K562 (cell line): ENCODE measurements at regions not wholly inside any gene's neighbourhood (a gene's known extent, or its start where the extent isn't known, plus 50 kb on each side); places are given as distances from the start of the nearest gene placed in this dataset.

Experiments
- ATAC-seq: fragments of 200-7000 bp; cut with Tn5 transposase; 3 replicates; pipeline ENCODE4 v1.9.1; 2020; ENCODE audit warnings: moderate library complexity
- BruUV-seq: library from RNA; stranded (reverse); fragments of 400-500 nt; replicated peaks from 2 replicates; lab custom pipeline; 2021; lab: Mats Ljungman, UMichigan
- CTCF ChIA-PET: fragments of 300-600 bp; formaldehyde crosslinking; extraction: SDS; loops from one replicate; lab custom pipeline; 2021; ENCODE audit warnings: low intra/inter-chr PET ratio; lab: Yijun Ruan, JAX
- POLR2A ChIA-PET: fragments of 300-600, 350-650 bp; sonication (Branson Sonifier 250); formaldehyde crosslinking; extraction: SDS; loops from one replicate; lab custom pipeline; 2021; ENCODE audit warnings: antibody characterized with exemption, inconsistent platforms; lab: Yijun Ruan, JAX
- DNase-seq, 4 experiments: peaks; one replicate each; pipeline versions ENCODE4 v3.0.0 to v3.0.0-alpha.2; 2011 to 2018; ENCODE audit warnings: low spot score in 3 of 4, mixed read lengths in 3 of 4; ENCODE audit errors: extremely low read depth in 1 of 4
- FAIRE-seq: peaks from 2 replicates; lab custom pipeline; 2011; peaks lifted over from hg19 to GRCh38; lab: Jason Lieb, UNC
- H2AFZ ChIP-seq: 2 replicates; pipeline ENCODE4 v1.6.0; 2011; ENCODE audit warnings: low read depth, low read length, control low read depth, inconsistent platforms
- H3K27ac ChIP-seq: fragments of 200-600 bp; 3 replicates; pipeline ENCODE4 v1.8.0; 2011; ENCODE audit warnings: low read depth, mild to moderate bottlenecking, control low read depth, inconsistent platforms, low read length, moderate library complexity, mixed read lengths; ENCODE audit errors: extremely low read depth
- H3K27me3 ChIP-seq, 2 experiments: fragments of 300-600 bp in 1 of 2; 2 replicates in 1 of 2; 3 replicates in 1 of 2; pipeline versions ENCODE4 v1.6.0 to v1.8.0; 2011; ENCODE audit warnings: inconsistent platforms in 2 of 2, low read length in 2 of 2, mild to moderate bottlenecking in 1 of 2, mixed read lengths in 1 of 2, moderate library complexity in 1 of 2; ENCODE audit not compliant: control insufficient read depth in 2 of 2, insufficient read depth in 2 of 2
- H3K36me3 ChIP-seq: fragments of 300-600 bp; 3 replicates; pipeline ENCODE4 v1.8.0; 2011; ENCODE audit warnings: mild to moderate bottlenecking, low read length, inconsistent platforms; ENCODE audit not compliant: control insufficient read depth, insufficient read depth
- H3K4me1 ChIP-seq, 2 experiments: fragments of 200-600 bp in 1 of 2; replicated peaks in 1 of 2; 2 replicates in 1 of 2; 3 replicates in 1 of 2; pipeline versions ENCODE4 v1.5.1 to v1.8.0; 2011; ENCODE audit warnings: inconsistent platforms in 2 of 2, low read length in 2 of 2, mild to moderate bottlenecking in 1 of 2, mixed read lengths in 1 of 2, moderate library complexity in 1 of 2; ENCODE audit not compliant: control insufficient read depth in 2 of 2, insufficient read depth in 2 of 2
- H3K4me2 ChIP-seq: 2 replicates; pipeline ENCODE4 v1.6.1; 2011; ENCODE audit warnings: low read length, control low read depth, inconsistent platforms, mixed read lengths; ENCODE audit not compliant: insufficient read depth
- H3K4me3 ChIP-seq: fragments of 200-600 bp; sonication (generic), shearing (Covaris generic); 2 replicates; pipeline ENCODE4 v1.5.1; 2016; ENCODE audit warnings: control low read depth, inconsistent platforms
- H3K79me2 ChIP-seq: fragments of 200-600 bp; 3 replicates; pipeline ENCODE4 v1.8.0; 2011; ENCODE audit warnings: low read length, inconsistent platforms; ENCODE audit not compliant: control insufficient read depth, insufficient read depth
- H3K9ac ChIP-seq, 2 experiments: 2 replicates each; pipeline versions ENCODE4 v1.6.0 to v1.6.1; 2011; ENCODE audit warnings: low read depth in 2 of 2, low read length in 2 of 2, control low read depth in 1 of 2, inconsistent platforms in 1 of 2, mild to moderate bottlenecking in 1 of 2, mixed read lengths in 1 of 2; ENCODE audit not compliant: insufficient read depth in 1 of 2
- H3K9me1 ChIP-seq: one replicate; pipeline ENCODE4 v1.6.0; 2011; ENCODE audit warnings: inconsistent platforms, mild to moderate bottlenecking, low read length, moderate library complexity; ENCODE audit not compliant: control insufficient read depth, insufficient read depth
- H3K9me3 ChIP-seq: replicated peaks from 2 replicates; pipeline ENCODE4 v1.5.1; 2011; ENCODE audit warnings: low read depth, low read length, inconsistent platforms; ENCODE audit not compliant: control insufficient read depth, insufficient read depth
- H4K20me1 ChIP-seq: replicated peaks from 2 replicates; pipeline ENCODE4 v1.6.1; 2011; ENCODE audit warnings: low read length, inconsistent platforms, mixed read lengths; ENCODE audit not compliant: control insufficient read depth, insufficient read depth
- KLF16 ChIP-seq: IDR thresholded peaks from 2 replicates; pipeline ENCODE4 v1.6.1; 2016; ENCODE audit warnings: antibody characterized with exemption
- MEIS2 ChIP-seq: fragments of 450-650 bp; IDR thresholded peaks from 2 replicates; pipeline ENCODE4 v1.6.1; 2014; ENCODE audit warnings: mild to moderate bottlenecking; ENCODE audit not compliant: partially characterized antibody
- NCOR1 ChIP-seq: fragments of 450-650 bp; IDR thresholded peaks from 2 replicates; pipeline ENCODE4 v1.6.1; 2016; ENCODE audit warnings: mild to moderate bottlenecking, moderate library complexity
- NONO ChIP-seq, 2 experiments: fragments of 200-400 bp in 1 of 2; fragments of 450-650 bp in 1 of 2; formaldehyde crosslinking in 1 of 2; IDR thresholded peaks; 2 replicates each; pipeline ENCODE4 v1.6.1; 2017; ENCODE audit warnings: low read depth in 2 of 2, mild to moderate bottlenecking in 2 of 2, moderate library complexity in 2 of 2, low read length in 1 of 2
- ZNF224 ChIP-seq: sonication (generic); formaldehyde crosslinking; IDR thresholded peaks from 2 replicates; pipeline ENCODE4 v1.8.0; 2022; ENCODE audit warnings: mild to moderate bottlenecking, missing genetic modification reagents
- ZNF444 ChIP-seq: fragments of 250-450 bp; sonication (Bioruptor Pico); IDR thresholded peaks from 2 replicates; pipeline ENCODE4 v1.4.0; 2020; ENCODE audit warnings: mild to moderate bottlenecking, moderate library complexity
- WGBS: fragments of 100-300 bp; shearing (Covaris generic); methylation state at CpG from one replicate; pipeline ENCODE4 v1.1.6; 2016; ENCODE audit warnings: low coverage, mixed read lengths; ENCODE audit not compliant: insufficient coverage; ENCODE audit errors: missing lambda C conversion rate; 5-methylcytosine and 5-hydroxymethylcytosine counted together
- in situ Hi-C: fragments of 300-500 bp; cut with MboI; formaldehyde crosslinking; loops from 4 replicates; pipeline ENCODE4 v1.15.0; 2018; ENCODE audit warnings: inconsistent platforms, mixed read lengths
- intact Hi-C: fragments of 100-400 bp; cut with micrococcal nuclease; formaldehyde crosslinking; loops from 2 replicates; pipeline ENCODE4 v1.14.2; 2022
- TF ChIP-seq, protein P1 (sequence below): fragments of 450-650 bp; IDR thresholded peaks from 2 replicates; pipeline ENCODE4 v1.7.1; 2018; ENCODE audit warnings: mild to moderate bottlenecking, low read depth; ENCODE audit not compliant: partially characterized antibody
- TF ChIP-seq, protein P2 (sequence below): fragments of 450-650 bp; conservative IDR thresholded peaks from 2 replicates; pipeline ENCODE4 v1.6.1; 2016; ENCODE audit warnings: missing genetic modification characterization, low read depth, mild to moderate bottlenecking, missing compliant biosample characterization, moderate library complexity

DNA sequence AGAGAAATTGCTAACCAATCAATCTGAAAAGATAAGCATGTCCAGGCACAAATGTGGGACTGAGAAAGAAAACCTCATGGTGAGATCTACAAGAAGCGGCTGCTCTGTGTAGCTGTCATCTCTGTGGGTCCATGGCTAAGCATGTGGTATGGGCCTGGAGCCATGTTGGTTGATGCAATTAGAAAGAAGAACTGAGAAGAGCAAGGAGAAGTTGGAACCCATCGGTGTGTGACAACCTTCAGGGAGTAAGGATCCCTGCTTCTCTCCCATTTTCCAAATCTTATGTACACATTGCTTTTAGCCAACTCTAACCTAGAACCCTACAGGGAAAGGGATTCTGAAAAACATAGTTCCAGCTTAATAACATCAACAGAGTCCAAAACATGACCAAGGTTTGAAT is 890.2 kb downstream of the FSTL5 start:
- POLR2A ChIA-PET = no interaction called here

More for the DNA sequence above, 890.2 kb downstream of the FSTL5 start:
- H3K79me2 ChIP-seq = no peaks in the 10 kb centered on the region
- H4K20me1 ChIP-seq = no peaks in the 10 kb centered on the region
- TF ChIP-seq NONO (IDR thresholded peaks at IDR 0.05; ENCODE audit: low read depth in 2 of 2, low read length in 1 of 2) (no peak), NCOR1 (no peak), MEIS2 (no peak), ZNF224 (CRISPR knock-in tag) (no peak), KLF16 (no peak), ZNF444 (CRISPR knock-in tag) (no peak)
- TF ChIP-seq, protein P1, sequence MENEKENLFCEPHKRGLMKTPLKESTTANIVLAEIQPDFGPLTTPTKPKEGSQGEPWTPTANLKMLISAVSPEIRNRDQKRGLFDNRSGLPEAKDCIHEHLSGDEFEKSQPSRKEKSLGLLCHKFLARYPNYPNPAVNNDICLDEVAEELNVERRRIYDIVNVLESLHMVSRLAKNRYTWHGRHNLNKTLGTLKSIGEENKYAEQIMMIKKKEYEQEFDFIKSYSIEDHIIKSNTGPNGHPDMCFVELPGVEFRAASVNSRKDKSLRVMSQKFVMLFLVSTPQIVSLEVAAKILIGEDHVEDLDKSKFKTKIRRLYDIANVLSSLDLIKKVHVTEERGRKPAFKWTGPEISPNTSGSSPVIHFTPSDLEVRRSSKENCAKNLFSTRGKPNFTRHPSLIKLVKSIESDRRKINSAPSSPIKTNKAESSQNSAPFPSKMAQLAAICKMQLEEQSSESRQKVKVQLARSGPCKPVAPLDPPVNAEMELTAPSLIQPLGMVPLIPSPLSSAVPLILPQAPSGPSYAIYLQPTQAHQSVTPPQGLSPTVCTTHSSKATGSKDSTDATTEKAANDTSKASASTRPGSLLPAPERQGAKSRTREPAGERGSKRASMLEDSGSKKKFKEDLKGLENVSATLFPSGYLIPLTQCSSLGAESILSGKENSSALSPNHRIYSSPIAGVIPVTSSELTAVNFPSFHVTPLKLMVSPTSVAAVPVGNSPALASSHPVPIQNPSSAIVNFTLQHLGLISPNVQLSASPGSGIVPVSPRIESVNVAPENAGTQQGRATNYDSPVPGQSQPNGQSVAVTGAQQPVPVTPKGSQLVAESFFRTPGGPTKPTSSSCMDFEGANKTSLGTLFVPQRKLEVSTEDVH = no peak
- TF ChIP-seq, protein P2, sequence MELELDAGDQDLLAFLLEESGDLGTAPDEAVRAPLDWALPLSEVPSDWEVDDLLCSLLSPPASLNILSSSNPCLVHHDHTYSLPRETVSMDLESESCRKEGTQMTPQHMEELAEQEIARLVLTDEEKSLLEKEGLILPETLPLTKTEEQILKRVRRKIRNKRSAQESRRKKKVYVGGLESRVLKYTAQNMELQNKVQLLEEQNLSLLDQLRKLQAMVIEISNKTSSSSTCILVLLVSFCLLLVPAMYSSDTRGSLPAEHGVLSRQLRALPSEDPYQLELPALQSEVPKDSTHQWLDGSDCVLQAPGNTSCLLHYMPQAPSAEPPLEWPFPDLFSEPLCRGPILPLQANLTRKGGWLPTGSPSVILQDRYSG = no peak
- H3K27me3 ChIP-seq = no peaks in the 10 kb centered on the region
- BruUV-seq = no TSS peak
- WGBS = 0% methylated on average over 1 of the region's 2 CpGs
- no peak overlapping the region for H3K27ac ChIP-seq
- H2AFZ ChIP-seq = no peak overlapping the region
- no peak for DNase-seq
- H3K4me1 ChIP-seq = no peaks in the 10 kb centered on the region
- in situ Hi-C loops = no loop called here
- H3K4me2 ChIP-seq = no peak overlapping the region
- H3K9me1 ChIP-seq = no peaks in the 10 kb centered on the region
- FAIRE-seq = no peak
- no peak overlapping the region for H3K9ac ChIP-seq
- no peak for ATAC-seq
- intact Hi-C loops = no loop called here
- H3K9me3 ChIP-seq = no peaks in the 10 kb centered on the region
- no peaks in the 10 kb centered on the region for H3K36me3 ChIP-seq
- no peak overlapping the region for H3K4me3 ChIP-seq
- CTCF ChIA-PET = no interaction called here
